Smooth muscle cell (in vitro differentiated cells): ENCODE measurements at regions not wholly inside any gene's neighbourhood (a gene's known extent, or its start where the extent isn't known, plus 50 kb on each side); places are given as distances from the start of the nearest gene placed in this dataset.
"Not testable (repeated sequence)": the region's sequence is repeated elsewhere in the genome, so short reads cannot be mapped to it uniquely, and the experiment has no call there.

Experiments
- DNase-seq: peaks from one replicate; lab custom pipeline; 2025; ENCODE audit not compliant: unreplicated experiment; lab: John Stamatoyannopoulos, UW
- H2AFZ ChIP-seq: fragments of 200-600 bp; sonication (generic); 2 replicates; pipeline ENCODE4 v1.6.0; 2016; ENCODE audit warnings: antibody characterized with exemption, low read depth, mild to moderate bottlenecking
- H3F3A ChIP-seq: fragments of 200-600 bp; sonication (generic); 2 replicates; pipeline ENCODE4 v1.6.0; 2017; ENCODE audit warnings: antibody characterized with exemption, low read depth
- H3K27ac ChIP-seq: fragments of 200-600 bp; sonication (generic); 2 replicates; pipeline ENCODE4 v1.5.1; 2016; ENCODE audit warnings: low read depth, mild to moderate bottlenecking
- H3K27me3 ChIP-seq: fragments of 200-600 bp; sonication (generic); 2 replicates; pipeline ENCODE4 v1.6.1; 2016; ENCODE audit warnings: low read depth, mild to moderate bottlenecking
- H3K36me3 ChIP-seq: fragments of 200-600 bp; sonication (generic); 2 replicates; pipeline ENCODE4 v1.5.1; 2016; ENCODE audit warnings: low read depth
- H3K4me1 ChIP-seq: fragments of 200-600 bp; sonication (generic); 2 replicates; pipeline ENCODE4 v1.5.1; 2016; ENCODE audit warnings: low read depth
- H3K4me2 ChIP-seq: fragments of 200-600 bp; sonication (generic); 2 replicates; pipeline ENCODE4 v1.6.0; 2016; ENCODE audit warnings: mild to moderate bottlenecking
- H3K4me3 ChIP-seq: fragments of 200-600 bp; sonication (generic); 2 replicates; pipeline ENCODE4 v1.5.1; 2016; ENCODE audit warnings: mild to moderate bottlenecking
- H3K79me2 ChIP-seq: fragments of 200-600 bp; sonication (generic); 2 replicates; pipeline ENCODE4 v1.6.0; 2016; ENCODE audit warnings: low read depth, mild to moderate bottlenecking
- H3K9ac ChIP-seq: fragments of 200-600 bp; sonication (generic); 2 replicates; pipeline ENCODE4 v1.6.0; 2016; ENCODE audit warnings: low read depth
- H3K9me3 ChIP-seq: fragments of 200-600 bp; sonication (generic); replicated peaks from 2 replicates; pipeline ENCODE4 v1.5.1; 2016; ENCODE audit warnings: low read depth
- H4K20me1 ChIP-seq: fragments of 200-600 bp; sonication (generic); 2 replicates; pipeline ENCODE4 v1.6.0; 2016; ENCODE audit warnings: low read depth
- CTCF ChIP-seq: fragments of 200-600 bp; sonication (generic); IDR thresholded peaks from 2 replicates; pipeline ENCODE4 v1.5.1; 2017; ENCODE audit warnings: borderline replicate concordance, mild to moderate bottlenecking, antibody characterized with exemption; ENCODE audit not compliant: insufficient read depth, poor library complexity, severe bottlenecking
- WGBS: methylation state at CpG from one replicate; pipeline ENCODE4 v1.1.7; 2016; ENCODE audit warnings: low lambda C conversion rate; 5-methylcytosine and 5-hydroxymethylcytosine counted together

- no peak for DNase-seq
- H3K4me2 ChIP-seq: peak overlapping the region; percentile 31
- 72% methylated on average over 7 of the region's 7 CpGs for WGBS
- H3K9me3 ChIP-seq: no peaks in the 10 kb centered on the region
- H2AFZ ChIP-seq: no peak overlapping the region
- H3F3A ChIP-seq: no peaks in the 10 kb centered on the region
- no peaks in the 10 kb centered on the region for H3K79me2 ChIP-seq
- no peaks in the 10 kb centered on the region for H3K27me3 ChIP-seq
- no peak overlapping the region for H3K9ac ChIP-seq
- H3K36me3 ChIP-seq: no peaks in the 10 kb centered on the region
- peak overlapping the region; percentile 60 for H3K27ac ChIP-seq
- no peak for TF ChIP-seq CTCF
- H4K20me1 ChIP-seq: no peaks in the 10 kb centered on the region
- no peak overlapping the region for H3K4me3 ChIP-seq
- no peaks in the 10 kb centered on the region for H3K4me1 ChIP-seq
These were observed 251.2 kb upstream of the SGCG start for GRCh38 chr13:22929381-22930126.

- WGBS: 100% methylated on average over 1 of the region's 1 CpG
- Histone ChIP-seq H3K27ac (no peak overlapping the region), H3K79me2 (no peaks in the 10 kb centered on the region), H3K27me3 (no peaks in the 10 kb centered on the region), H3K4me1 (no peaks in the 10 kb centered on the region), H2AFZ (no peak overlapping the region), H4K20me1 (no peaks in the 10 kb centered on the region), H3K4me3 (no peak overlapping the region), H3K36me3 (no peaks in the 10 kb centered on the region), H3F3A (no peaks in the 10 kb centered on the region), H3K9ac (no peak overlapping the region), H3K4me2 (no peak overlapping the region), H3K9me3 (no peaks in the 10 kb centered on the region)
- no peak for DNase-seq
- TF ChIP-seq CTCF: no peak
These were observed 249.2 kb upstream of the SGCG start for GRCh38 chr13:22931576-22931975.

DNA sequence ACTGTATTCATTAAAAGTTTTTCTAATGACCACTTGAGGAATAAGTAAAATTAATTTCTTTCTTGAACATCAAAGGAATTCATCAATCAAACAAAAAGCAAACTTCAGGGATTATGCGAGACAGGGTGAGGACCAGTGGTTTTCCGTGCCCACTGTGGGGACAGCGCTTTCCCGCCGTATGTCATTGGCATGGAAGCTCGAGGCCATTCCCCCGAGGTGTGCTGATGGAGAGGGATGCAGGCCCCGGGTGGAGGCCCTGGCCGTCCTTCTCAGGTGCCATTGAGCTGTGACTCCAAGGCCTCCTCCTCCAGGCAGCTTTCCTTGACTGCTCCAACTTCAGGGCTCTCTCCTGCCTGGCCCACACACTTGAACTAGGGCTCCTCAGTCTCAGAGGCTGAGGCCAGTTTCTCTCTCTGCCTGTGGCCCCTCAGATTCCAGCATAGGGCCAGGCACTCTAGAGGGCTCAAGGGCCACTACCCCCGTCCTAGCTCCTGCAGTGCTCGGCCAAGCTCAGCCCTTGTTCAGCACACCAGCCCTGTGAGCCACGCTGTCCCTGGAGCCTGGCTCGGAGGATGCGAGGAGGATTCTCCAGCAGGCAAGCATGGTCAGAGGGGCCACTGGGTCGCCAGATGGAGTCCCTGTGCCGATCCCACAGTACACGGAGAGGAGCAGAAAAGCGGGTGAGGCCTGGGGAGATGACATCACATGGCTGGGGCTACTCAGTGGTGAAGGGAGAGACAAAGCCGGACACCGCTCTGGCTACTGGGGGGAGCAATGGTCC is 248.0 kb upstream of the SGCG start:
- not testable (repeated sequence) for H3K9ac ChIP-seq, H3K27ac ChIP-seq, H4K20me1 ChIP-seq, H3F3A ChIP-seq, H3K4me1 ChIP-seq, H2AFZ ChIP-seq, H3K79me2 ChIP-seq, H3K36me3 ChIP-seq, DNase-seq, H3K9me3 ChIP-seq, H3K27me3 ChIP-seq, H3K4me2 ChIP-seq, H3K4me3 ChIP-seq
- 91% methylated on average over 19 of the region's 20 CpGs for WGBS

- Histone ChIP-seq H4K20me1 (no peaks in the 10 kb centered on the region), H3K4me2 (no peak overlapping the region), H3K27ac (no peak overlapping the region), H3K79me2 (no peaks in the 10 kb centered on the region), H3K9me3 (no peaks in the 10 kb centered on the region), H3K4me1 (no peaks in the 10 kb centered on the region), H2AFZ (no peak overlapping the region), H3K4me3 (no peak overlapping the region), H3K9ac (no peak overlapping the region), H3K27me3 (no peaks in the 10 kb centered on the region), H3K36me3 (no peaks in the 10 kb centered on the region), H3F3A (no peaks in the 10 kb centered on the region)
- no peak for DNase-seq
- 88% methylated on average over 7 of the region's 8 CpGs for WGBS
- TF ChIP-seq CTCF: no peak
These were observed 247.1 kb upstream of the SGCG start for GRCh38 chr13:22933571-22934181.
